Stomach (tissue), 8 donors: ENCODE measurements at regions not wholly inside any gene's neighbourhood (a gene's known extent, or its start where the extent isn't known, plus 50 kb on each side); places are given as distances from the start of the nearest gene placed in this dataset.

ENCODE experiments used
- DNase-seq, 2 donors: peaks; one replicate each; pipeline versions ENCODE4 v3.0.0 to v3.0.0-alpha.2; 2013 to 2019
- H3K27ac ChIP-seq, 5 donors: fragments of 200-600 bp in 4 of 5; sonication (generic) in 4 of 5; one replicate each; pipeline ENCODE4 v1.5.1; 2013 to 2019; ENCODE audit warnings: mild to moderate bottlenecking in 1 of 5, moderate library complexity in 1 of 5
- H3K27me3 ChIP-seq, 3 donors: fragments of 200-600 bp; sonication (generic); one replicate each; pipeline ENCODE4 v1.5.1; 2017 to 2019; ENCODE audit warnings: mixed run types in 1 of 3
- H3K36me3 ChIP-seq, 4 donors: fragments of 200-600 bp; sonication (generic); 1 replicate in 3 of 4; 2 replicates in 1 of 4; pipeline ENCODE4 v1.5.1; 2016 to 2019
- H3K4me1 ChIP-seq, 4 donors: fragments of 200-600 bp; sonication (generic); one replicate each; pipeline ENCODE4 v1.5.1; 2016 to 2019
- H3K4me3 ChIP-seq, 4 donors: fragments of 200-600 bp; sonication (generic) in 3 of 4; one replicate each; pipeline ENCODE4 v1.5.1; 2016 to 2019; ENCODE audit warnings: mild to moderate bottlenecking in 1 of 4
- H3K9me3 ChIP-seq, 4 donors: fragments of 200-600 bp; sonication (generic); one replicate each; pipeline ENCODE4 v1.5.1; 2016 to 2019
- CTCF ChIP-seq, 7 experiments: fragments of 450-650 bp in 4 of 7; fragments of 200-600 bp in 3 of 7; sonication (generic) in 3 of 7; IDR thresholded peaks; one replicate each; pipeline ENCODE4 v1.5.1; 2016 to 2019; ENCODE audit warnings: antibody characterized with exemption in 7 of 7, control low read depth in 2 of 7, mild to moderate bottlenecking in 1 of 7
- EP300 ChIP-seq: sonication (generic); formaldehyde crosslinking; IDR thresholded peaks from one replicate; pipeline ENCODE4 v1.6.1; 2017; ENCODE audit warnings: antibody characterized with exemption
- POLR2A ChIP-seq, 4 donors: fragments of 450-650 bp; IDR thresholded peaks; one replicate each; pipeline ENCODE4 v1.6.1; 2016; ENCODE audit warnings: antibody characterized with exemption in 4 of 4, control low read depth in 2 of 4, mild to moderate bottlenecking in 1 of 4, moderate library complexity in 1 of 4
- POLR2AphosphoS5 ChIP-seq, 3 donors: sonication (generic); formaldehyde crosslinking; IDR thresholded peaks; one replicate each; pipeline ENCODE4 v1.6.1; 2016; ENCODE audit warnings: antibody characterized with exemption in 3 of 3
- WGBS, 5 donors: extraction: QIAGEN DNeasy Blood & Tissue Kit in 3 of 5; methylation state at CpG; one replicate each; pipeline versions ENCODE4 v1.1.5 to v1.1.7; 2013 to 2018; 5-methylcytosine and 5-hydroxymethylcytosine counted together
- intact Hi-C: fragments of 100-400 bp; cut with DNase I; formaldehyde crosslinking; loops from one replicate; pipeline ENCODE4 v1.15.1; 2023; ENCODE audit warnings: low total_unique reads
- donor health status: healthy with polysubstance abuse.
- donor health status: Bipolar disorder and iron deficiency.
- donor health status: healthy.

- no peak for TF ChIP-seq CTCF (IDR thresholded peaks at IDR 0.05)
- TF ChIP-seq EP300 = no peak
- no peak for TF ChIP-seq POLR2AphosphoS5 (IDR thresholded peaks at IDR 0.05)
- TF ChIP-seq POLR2A (IDR thresholded peaks at IDR 0.05) = no peak
- intact Hi-C loops = no loop called here
These were observed 159.3 kb downstream of the TSEN15 start for GRCh38 chr1:184210862-184211261.

GRCh38 chr1:184212649-184213314 lies 161.3 kb downstream of the TSEN15 start:
- H3K36me3 ChIP-seq = no peaks in the 10 kb centered on the region
- intact Hi-C loops = no loop called here
- no peaks in the 10 kb centered on the region for H3K4me1 ChIP-seq
- H3K4me3 ChIP-seq = no peak overlapping the region
- 58 to 72% (median 69%) methylated on average over 7 of the region's 7 CpGs for WGBS, 5 donors
- DNase-seq = peak in 1 of 2 donors; percentile 67
- H3K9me3 ChIP-seq = no peaks in the 10 kb centered on the region
- TF ChIP-seq POLR2A (IDR thresholded peaks at IDR 0.05) (no peak), CTCF (IDR thresholded peaks at IDR 0.05) (no peak), EP300 (no peak)
- no peak overlapping the region for H3K27ac ChIP-seq
- no peaks in the 10 kb centered on the region for H3K27me3 ChIP-seq

More at GRCh38 chr1:184210862-184211261, 159.3 kb downstream of the TSEN15 start:
- WGBS, 5 donors = 81 to 91% (median 84%) methylated on average over 6 of the region's 6 CpGs
- Histone ChIP-seq H3K4me1 (no peaks in the 10 kb centered on the region), H3K4me3 (no peak overlapping the region), H3K27ac (no peak overlapping the region), H3K9me3 (no peaks in the 10 kb centered on the region), H3K36me3 (no peaks in the 10 kb centered on the region), H3K27me3 (no peaks in the 10 kb centered on the region)
- DNase-seq = no peak

- Histone ChIP-seq H3K4me1 (no peaks in the 10 kb centered on the region), H3K27me3 (no peaks in the 10 kb centered on the region), H3K9me3 (no peaks in the 10 kb centered on the region), H3K4me3 (no peak overlapping the region), H3K36me3 (no peaks in the 10 kb centered on the region), H3K27ac (no peak overlapping the region)
- intact Hi-C loops = no loop called here
- TF ChIP-seq EP300 (no peak), CTCF (IDR thresholded peaks at IDR 0.05) (no peak), POLR2AphosphoS5 (IDR thresholded peaks at IDR 0.05) (no peak), POLR2A (IDR thresholded peaks at IDR 0.05) (no peak)
- 76 to 82% (median 81%) methylated on average over 4 of the region's 4 CpGs for WGBS, 5 donors
- no peak for DNase-seq
These were observed 162.6 kb downstream of the TSEN15 start for GRCh38 chr1:184214128-184214527.

GRCh38 chr1:184215274-184215925 lies 163.9 kb downstream of the TSEN15 start:
- H3K27me3 ChIP-seq = no peaks in the 10 kb centered on the region
- no peaks in the 10 kb centered on the region for H3K36me3 ChIP-seq
- intact Hi-C loops = no loop called here
- H3K4me1 ChIP-seq = no peaks in the 10 kb centered on the region
- DNase-seq = no peak
- no peak overlapping the region for H3K4me3 ChIP-seq
- 44 to 75% (median 60%) methylated on average over 6 of the region's 6 CpGs for WGBS, 5 donors
- H3K27ac ChIP-seq = no peak overlapping the region
- no peaks in the 10 kb centered on the region for H3K9me3 ChIP-seq
- TF ChIP-seq POLR2A (IDR thresholded peaks at IDR 0.05) (no peak), POLR2AphosphoS5 (IDR thresholded peaks at IDR 0.05) (no peak), CTCF (IDR thresholded peaks at IDR 0.05) (no peak)
